COLO668 (cell line): ENCODE measurements at regions not wholly inside any gene's neighbourhood (a gene's known extent, or its start where the extent isn't known, plus 50 kb on each side); places are given as distances from the start of the nearest gene placed in this dataset.

Source experiments
- DNase-seq: peaks from one replicate; lab custom pipeline; 2025; ENCODE audit not compliant: unreplicated experiment; lab: John Stamatoyannopoulos, UW

- no peak for DNase-seq
These were observed 62.7 kb downstream of the NPTX2 start for GRCh38 chr7:98679741-98680140.

GRCh38 chr7:98681511-98681910, 64.4 kb downstream of the NPTX2 start:
- no peak for DNase-seq

GRCh38 chr7:98681951-98682350, 64.9 kb downstream of the NPTX2 start:
- no peak for DNase-seq

GRCh38 chr7:98683514-98683913, 66.4 kb downstream of the NPTX2 start:
- no peak for DNase-seq

- no peak for DNase-seq
These were observed 68.5 kb downstream of the NPTX2 start for GRCh38 chr7:98685541-98685940.

GRCh38 chr7:98686466-98687080, 69.5 kb downstream of the NPTX2 start:
- DNase-seq: no peak

- DNase-seq: no peak
These were observed 70.1 kb downstream of the NPTX2 start for GRCh38 chr7:98687111-98687751.

GRCh38 chr7:98691619-98692018, 74.5 kb downstream of the NPTX2 start:
- no peak for DNase-seq

- no peak for DNase-seq
These were observed 80.0 kb downstream of the NPTX2 start for GRCh38 chr7:98697083-98697482.

GRCh38 chr7:98697485-98698240, 80.6 kb downstream of the NPTX2 start:
- DNase-seq: no peak

GRCh38 chr7:98698976-98699375, 81.9 kb downstream of the NPTX2 start:
- DNase-seq: no peak

GRCh38 chr7:98700533-98700932, 83.4 kb downstream of the NPTX2 start:
- no peak for DNase-seq

- no peak for DNase-seq
These were observed 84.3 kb downstream of the NPTX2 start for GRCh38 chr7:98701372-98701771.

GRCh38 chr7:98702021-98702420, 84.9 kb downstream of the NPTX2 start:
- DNase-seq: no peak

GRCh38 chr7:98703916-98704315, 86.8 kb downstream of the NPTX2 start:
- DNase-seq: no peak

GRCh38 chr7:98705626-98706025, 88.5 kb downstream of the NPTX2 start:
- DNase-seq: no peak

- no peak for DNase-seq
These were observed 90.0 kb downstream of the NPTX2 start for GRCh38 chr7:98707076-98707475.

- no peak for DNase-seq
These were observed 94.9 kb downstream of the NPTX2 start for GRCh38 chr7:98711945-98712344.

GRCh38 chr7:98713165-98713810, 96.2 kb downstream of the NPTX2 start:
- DNase-seq: no peak

GRCh38 chr7:98719396-98719795, 102.3 kb downstream of the NPTX2 start:
- no peak for DNase-seq

- no peak for DNase-seq
These were observed 105.3 kb downstream of the NPTX2 start for GRCh38 chr7:98722402-98722801.

GRCh38 chr7:98724591-98724990, 107.5 kb downstream of the NPTX2 start:
- DNase-seq: no peak
